Kidney (tissue), 13 donors: ENCODE measurements at regions not wholly inside any gene's neighbourhood (a gene's known extent, or its start where the extent isn't known, plus 50 kb on each side); places are given as distances from the start of the nearest gene placed in this dataset.

Experiments
- DNase-seq, 5 donors: peaks; one replicate each; pipeline ENCODE4 v3.0.0-alpha.2; 2013 to 2020
- FAIRE-seq: peaks from 2 replicates; lab custom pipeline; 2012; peaks lifted over from hg19 to GRCh38; lab: Jason Lieb, UNC
- H3K27ac ChIP-seq, 2 donors: one replicate each; pipeline ENCODE4 v1.7.0; 2013; ENCODE audit warnings: low read depth in 2 of 2, low read length in 2 of 2, inconsistent platforms in 1 of 2
- H3K27me3 ChIP-seq: one replicate; pipeline ENCODE4 v1.7.1; 2013; ENCODE audit warnings: low read length, inconsistent platforms; ENCODE audit not compliant: control insufficient read depth, insufficient read depth
- H3K36me3 ChIP-seq, 3 donors: one replicate each; pipeline versions ENCODE4 v1.7.0 to v1.7.1; 2013; ENCODE audit warnings: low read length in 3 of 3, control low read depth in 1 of 3, inconsistent platforms in 1 of 3; ENCODE audit not compliant: insufficient read depth in 3 of 3, control insufficient read depth in 2 of 3
- H3K4me1 ChIP-seq, 3 donors: one replicate each; pipeline versions ENCODE4 v1.7.0 to v1.7.1; 2013; ENCODE audit warnings: low read length in 3 of 3, inconsistent platforms in 1 of 3, low read depth in 1 of 3; ENCODE audit not compliant: control insufficient read depth in 2 of 3, insufficient read depth in 2 of 3
- H3K4me3 ChIP-seq, 3 donors: one replicate each; pipeline versions ENCODE4 v1.7.0 to v1.8.1; 2013; ENCODE audit warnings: low read length in 3 of 3, control low read depth in 1 of 3, inconsistent platforms in 1 of 3
- H3K9ac ChIP-seq, 3 donors: one replicate each; pipeline versions ENCODE4 v1.7.0 to v1.7.1; 2013; ENCODE audit warnings: low read length in 3 of 3, control low read depth in 1 of 3, inconsistent platforms in 1 of 3
- H3K9me3 ChIP-seq, 3 donors: one replicate each; pipeline versions ENCODE4 v1.7.0 to v1.7.1; 2013; ENCODE audit warnings: low read length in 3 of 3, control low read depth in 1 of 3, inconsistent platforms in 1 of 3; ENCODE audit not compliant: control insufficient read depth in 2 of 3, insufficient read depth in 1 of 3
- CTCF ChIP-seq: IDR thresholded peaks from 3 replicates; pipeline ENCODE4 v1.5.1; 2012; ENCODE audit warnings: mild to moderate bottlenecking, moderate library complexity, borderline replicate concordance; ENCODE audit not compliant: insufficient read depth; ENCODE audit errors: extremely low read depth
- intact Hi-C: fragments of 100-400 bp; cut with DNase I; formaldehyde crosslinking; loops from one replicate; pipeline ENCODE4 v1.11.1; 2022
- donor health status: control.
- donor health status: control.
- donor health status: control.
- donor health status: control.
- donor health status: control.
- donor health status: DM: yes; HTN: yes; CAD: no.
- donor health status: Normal renal cell carcinoma (clear cell type).

DNA sequence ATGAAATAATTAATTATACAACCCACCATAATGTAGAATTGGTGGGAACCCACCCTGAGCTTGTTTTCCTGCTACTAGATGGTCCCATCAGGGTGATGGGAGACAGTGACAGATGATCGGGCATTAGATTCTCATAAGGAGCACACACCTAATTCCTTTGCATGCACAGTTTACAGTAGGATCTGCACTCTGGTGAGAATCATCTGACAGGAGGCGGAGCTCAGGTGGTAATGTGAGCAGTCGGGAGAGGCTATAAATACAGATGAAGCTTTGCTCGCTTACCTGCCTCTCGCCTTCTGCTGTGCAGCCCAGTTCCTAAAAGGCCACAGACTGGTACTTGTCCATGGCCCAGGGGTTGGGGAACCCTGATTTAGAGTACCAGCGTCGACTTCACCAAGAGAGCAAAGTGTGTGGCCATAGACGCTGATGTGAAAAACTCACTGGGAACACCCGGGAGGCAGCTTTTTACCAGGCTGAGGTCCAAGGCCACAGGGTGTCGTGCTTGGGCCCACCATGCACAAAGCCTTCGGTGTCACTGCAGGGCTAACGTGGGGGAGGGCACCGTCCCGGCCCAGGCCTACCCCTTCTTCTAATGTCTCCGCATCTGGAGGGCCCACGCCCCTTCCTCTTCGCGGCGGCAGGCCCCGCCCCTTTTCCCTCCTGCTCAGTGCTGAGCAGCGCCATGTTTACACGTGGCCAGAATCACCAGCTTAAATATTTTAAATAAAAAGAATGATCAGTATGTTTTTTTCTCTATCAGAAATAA is 296.8 kb upstream of the HDAC4 start:
- Histone ChIP-seq H3K27me3 (no peaks in the 10 kb centered on the region), H3K36me3 (no peaks in the 10 kb centered on the region), H3K9me3 (no peaks in the 10 kb centered on the region), H3K9ac (no peak overlapping the region), H3K4me3 (no peak overlapping the region), H3K4me1 (no peaks in the 10 kb centered on the region), H3K27ac (no peak overlapping the region)
- DNase-seq (peak in 4 of 5 donors; percentile 42 to 49 (median 45)), FAIRE-seq (no peak)
- TF ChIP-seq CTCF = no peak
- intact Hi-C loops = no loop called here

DNA sequence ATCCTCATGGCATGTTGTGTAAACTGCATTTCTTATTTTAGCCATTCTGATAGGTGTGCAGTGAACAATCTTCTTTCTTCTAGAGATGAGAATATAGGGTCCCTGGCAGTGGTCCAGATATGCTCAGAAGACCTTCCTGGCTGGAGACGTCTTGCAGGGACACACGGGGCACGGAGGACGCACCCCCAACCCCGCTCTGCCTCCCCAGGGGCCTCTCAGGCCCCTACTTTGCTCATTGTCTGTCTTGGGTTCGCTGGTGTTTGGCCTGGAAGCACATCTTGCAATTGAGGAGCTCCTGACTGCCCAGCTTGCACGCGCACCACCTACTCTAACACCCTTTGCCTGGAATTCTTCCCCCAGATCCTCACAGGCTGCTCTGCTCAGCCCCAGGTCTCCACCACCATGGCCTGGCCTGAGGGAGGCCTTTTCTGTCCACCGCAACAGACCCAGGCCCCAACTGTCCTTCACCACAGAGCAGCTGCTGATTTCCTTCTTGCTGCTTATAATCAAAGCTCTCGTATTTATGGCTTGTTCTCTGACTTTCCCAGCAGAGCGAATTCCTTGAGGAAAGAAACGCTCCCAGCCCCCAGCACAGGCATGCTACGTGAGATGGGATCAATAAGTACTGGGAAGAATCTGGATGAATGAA is 295.9 kb upstream of the HDAC4 start:
- intact Hi-C loops = no loop called here
- Histone ChIP-seq H3K27me3 (no peaks in the 10 kb centered on the region), H3K9ac (no peak overlapping the region), H3K27ac (no peak overlapping the region), H3K9me3 (no peaks in the 10 kb centered on the region), H3K4me3 (no peak overlapping the region), H3K4me1 (no peaks in the 10 kb centered on the region), H3K36me3 (no peaks in the 10 kb centered on the region)
- no peak for TF ChIP-seq CTCF
- no peak for DNase-seq
- FAIRE-seq = no peak

- intact Hi-C loops = no loop called here
- Histone ChIP-seq H3K27me3 (no peaks in the 10 kb centered on the region), H3K36me3 (no peaks in the 10 kb centered on the region), H3K4me3 (no peak overlapping the region), H3K27ac (no peak overlapping the region), H3K4me1 (no peaks in the 10 kb centered on the region), H3K9ac (no peak overlapping the region), H3K9me3 (no peaks in the 10 kb centered on the region)
- DNase-seq = peak in 1 of 5 donors; percentile 18
- no peak for TF ChIP-seq CTCF
- FAIRE-seq = no peak
Observed at GRCh38 chr2:239695728-239696240, 295.0 kb upstream of the HDAC4 start.
